ENCODE measurements at regions not wholly inside any gene's neighbourhood (a gene's known extent, or its start where the extent isn't known, plus 50 kb on each side); places are given as distances from the start of the nearest gene placed in this dataset.

DNA sequence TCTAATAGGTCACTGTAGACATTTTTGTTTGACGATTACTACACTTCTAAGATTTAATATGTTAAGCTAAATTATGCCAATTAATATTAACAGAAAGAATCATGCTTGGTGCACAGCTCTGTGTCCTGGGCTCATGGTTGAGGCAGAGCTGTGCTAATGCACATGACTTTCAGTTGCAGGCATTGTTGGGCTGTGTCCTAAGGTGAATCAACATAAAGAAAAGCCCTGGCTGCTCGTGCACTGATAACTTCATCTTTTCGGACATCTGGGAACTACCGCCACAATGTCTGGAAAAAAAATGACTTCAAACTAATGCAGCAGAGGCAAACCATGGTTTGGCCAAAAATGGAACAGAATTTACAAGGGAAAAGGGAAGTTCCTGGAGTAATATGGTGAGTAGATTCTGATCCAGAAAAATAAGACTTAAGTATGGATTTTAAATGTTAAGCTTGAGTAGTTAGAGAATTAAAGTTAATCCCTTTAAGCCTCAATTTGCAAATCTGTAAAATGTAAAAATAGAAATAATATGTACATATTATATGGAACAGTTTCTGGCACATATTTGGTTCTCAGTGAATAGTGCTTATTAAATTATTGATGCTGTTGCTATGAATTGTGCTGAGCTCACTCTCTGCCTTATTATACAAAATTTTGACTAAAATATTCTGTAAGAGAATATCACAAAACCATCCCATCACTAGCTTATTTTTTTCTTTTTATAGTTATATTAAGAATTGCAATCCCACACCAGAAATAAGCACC, 186.1 kb downstream of the BRINP2 start:
- TF ChIP-seq, protein P1, sequence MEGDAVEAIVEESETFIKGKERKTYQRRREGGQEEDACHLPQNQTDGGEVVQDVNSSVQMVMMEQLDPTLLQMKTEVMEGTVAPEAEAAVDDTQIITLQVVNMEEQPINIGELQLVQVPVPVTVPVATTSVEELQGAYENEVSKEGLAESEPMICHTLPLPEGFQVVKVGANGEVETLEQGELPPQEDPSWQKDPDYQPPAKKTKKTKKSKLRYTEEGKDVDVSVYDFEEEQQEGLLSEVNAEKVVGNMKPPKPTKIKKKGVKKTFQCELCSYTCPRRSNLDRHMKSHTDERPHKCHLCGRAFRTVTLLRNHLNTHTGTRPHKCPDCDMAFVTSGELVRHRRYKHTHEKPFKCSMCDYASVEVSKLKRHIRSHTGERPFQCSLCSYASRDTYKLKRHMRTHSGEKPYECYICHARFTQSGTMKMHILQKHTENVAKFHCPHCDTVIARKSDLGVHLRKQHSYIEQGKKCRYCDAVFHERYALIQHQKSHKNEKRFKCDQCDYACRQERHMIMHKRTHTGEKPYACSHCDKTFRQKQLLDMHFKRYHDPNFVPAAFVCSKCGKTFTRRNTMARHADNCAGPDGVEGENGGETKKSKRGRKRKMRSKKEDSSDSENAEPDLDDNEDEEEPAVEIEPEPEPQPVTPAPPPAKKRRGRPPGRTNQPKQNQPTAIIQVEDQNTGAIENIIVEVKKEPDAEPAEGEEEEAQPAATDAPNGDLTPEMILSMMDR (IDR thresholded peaks at IDR 0.05) = no peak
- no peak for TF ChIP-seq POLR2AphosphoS5 (IDR thresholded peaks at IDR 0.05; ENCODE audit: insufficient read depth in 1 of 2, low read depth in 1 of 2)
- no peak for TF ChIP-seq POLR2A (IDR thresholded peaks at IDR 0.05)
